ELR (cell line): ENCODE measurements at regions not wholly inside any gene's neighbourhood (a gene's known extent, or its start where the extent isn't known, plus 50 kb on each side); places are given as distances from the start of the nearest gene placed in this dataset.
"Not testable (repeated sequence)": the region's sequence is repeated elsewhere in the genome, so short reads cannot be mapped to it uniquely, and the experiment has no call there.

ENCODE experiments used
- DNase-seq: peaks from one replicate; pipeline ENCODE4 v3.0.0-alpha.2; 2015; ENCODE audit warnings: low read depth

DNA sequence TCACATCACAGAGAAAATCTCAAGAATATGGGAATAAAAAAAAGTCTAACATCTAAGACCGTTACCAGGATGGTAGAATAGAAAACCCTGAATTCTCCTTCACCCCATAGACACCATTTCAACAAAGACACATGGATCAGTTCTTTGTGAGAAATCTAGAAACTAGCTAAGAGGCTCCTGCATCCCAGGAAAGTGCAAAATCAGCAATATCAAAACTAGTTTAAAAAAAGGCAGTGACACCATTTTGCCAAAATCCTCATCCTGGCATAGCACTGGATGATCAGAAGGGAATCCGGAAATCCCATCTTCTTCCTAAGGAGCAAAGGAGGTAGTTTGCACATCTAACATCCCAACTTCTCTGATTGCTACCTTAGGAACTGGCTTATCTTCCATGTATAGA, 88.9 kb upstream of the MAGEE2 start:
- DNase-seq, result no peak

DNA sequence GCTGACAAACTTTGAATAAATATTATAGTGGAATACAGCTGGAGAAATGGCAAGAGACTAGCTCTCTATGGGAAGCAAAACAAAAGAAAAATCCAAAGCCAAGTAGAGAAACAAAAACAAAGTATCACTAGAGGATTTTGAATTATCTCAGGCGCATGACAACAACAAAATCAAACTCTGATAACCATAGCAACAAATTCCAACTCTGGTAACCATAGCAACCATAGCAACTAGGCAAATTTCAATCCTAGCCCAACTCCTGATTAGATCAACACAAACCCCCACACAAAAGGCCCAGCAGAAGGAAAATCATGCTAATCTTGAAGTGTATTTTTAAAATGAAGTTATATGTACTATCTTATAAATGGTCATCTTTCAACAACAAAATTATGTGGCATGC, 98.4 kb upstream of the MAGEE2 start:
- DNase-seq, result no peak

DNA sequence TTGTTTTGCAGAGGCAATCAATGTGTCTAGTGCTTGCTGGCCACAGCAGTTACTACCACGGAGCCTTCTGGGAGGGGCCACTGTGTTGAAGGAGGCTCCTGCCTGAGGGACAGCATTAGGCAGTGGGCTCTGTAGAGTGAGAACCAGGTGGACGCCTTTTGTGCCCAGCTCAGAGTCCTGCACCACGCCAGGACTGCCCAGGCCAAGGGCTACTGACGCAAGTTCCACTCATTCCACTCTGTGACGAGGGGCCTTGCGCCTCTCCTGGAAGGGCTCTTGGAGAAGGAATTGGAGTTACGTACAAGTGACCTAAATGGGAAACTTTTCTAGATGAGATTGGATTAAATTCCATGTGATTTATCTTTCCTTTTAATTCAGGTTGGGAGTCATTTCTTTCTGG, 102.8 kb upstream of the MAGEE2 start:
- DNase-seq, result no peak

DNA sequence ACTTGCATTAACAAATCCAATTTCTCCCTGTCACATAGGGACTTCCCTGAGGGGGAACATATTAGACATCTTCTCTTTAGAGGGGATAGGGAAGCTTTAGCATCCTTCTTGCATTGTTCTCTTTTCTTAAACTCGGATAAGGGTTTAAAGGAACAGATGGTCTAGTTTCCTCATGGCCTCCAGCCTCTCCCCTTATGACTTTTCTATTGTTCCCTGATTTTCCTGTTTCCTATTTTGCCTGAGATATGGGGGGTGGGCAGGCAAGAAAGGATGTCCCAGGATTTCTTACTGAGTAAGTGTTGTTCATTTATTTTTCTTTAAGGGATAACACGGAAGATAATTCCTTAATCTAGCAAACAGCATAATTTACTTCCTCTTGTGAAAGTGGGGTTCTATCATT, 107.7 kb upstream of the MAGEE2 start:
- no peak for DNase-seq

DNA sequence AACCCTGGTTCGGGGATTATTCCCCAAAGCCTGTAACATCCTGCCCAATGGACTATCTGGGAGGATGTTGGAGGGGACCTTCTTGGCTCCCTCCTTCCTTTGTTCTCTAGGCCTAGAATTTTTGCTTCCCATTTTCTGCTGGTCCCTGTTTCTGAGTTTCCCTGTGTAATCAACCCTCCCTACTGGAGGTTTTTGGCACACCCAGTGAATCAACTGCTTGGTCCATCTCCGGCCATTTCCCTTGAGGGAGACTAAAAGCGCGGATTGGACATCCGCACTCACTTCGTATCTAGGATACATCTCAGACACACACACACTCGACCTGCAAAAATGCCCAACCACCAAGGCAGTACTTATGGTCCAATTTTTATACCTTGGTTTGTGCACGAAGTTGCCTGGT, 108.2 kb upstream of the MAGEE2 start:
- no peak for DNase-seq

DNA sequence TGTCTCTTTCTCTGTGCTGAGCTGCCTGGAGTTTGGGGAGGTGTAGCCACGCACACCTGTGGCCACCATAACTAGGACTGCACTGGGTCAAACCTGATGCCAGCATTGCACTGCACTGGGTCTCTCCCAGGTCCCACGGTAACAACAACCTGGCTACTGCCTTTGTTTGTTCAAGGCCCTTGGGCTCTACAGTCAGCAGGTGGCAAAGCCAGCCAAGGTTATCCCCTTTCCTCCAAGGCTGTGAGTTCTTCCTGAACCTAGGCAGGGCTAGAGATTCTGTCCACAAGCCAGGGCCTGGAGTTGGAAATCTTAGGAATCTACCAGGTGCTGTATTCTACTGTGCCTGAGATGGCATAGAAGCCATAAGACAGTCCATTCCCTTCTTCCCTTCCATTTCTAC, 126.7 kb upstream of the MAGEE2 start:
- no peak for DNase-seq

DNA sequence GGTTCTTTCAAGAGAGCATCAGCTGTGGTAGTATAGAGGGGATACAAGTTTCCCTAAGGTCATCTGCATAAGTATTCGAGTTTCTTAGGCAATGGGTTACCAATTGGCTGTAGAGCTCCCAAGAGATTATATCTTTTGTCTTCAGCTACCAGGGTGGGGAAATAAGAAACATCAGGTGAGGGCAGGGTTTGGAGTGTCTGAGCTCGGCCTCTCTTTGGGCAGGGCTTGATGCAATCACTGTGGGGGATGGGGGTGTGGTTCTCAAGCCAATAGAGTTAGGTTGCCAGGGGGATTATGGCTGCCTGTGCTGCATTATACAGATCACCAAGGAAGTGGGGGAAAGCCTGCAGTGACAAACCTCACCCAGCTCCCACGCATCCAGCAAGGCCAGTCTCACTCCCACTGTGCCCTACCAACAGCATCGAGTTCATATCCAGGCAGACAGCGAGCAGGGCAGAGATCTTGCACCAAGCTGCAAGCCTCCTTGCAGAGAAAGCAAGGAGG, 172.1 kb upstream of the MAGEE2 start:
- DNase-seq, result no peak

DNA sequence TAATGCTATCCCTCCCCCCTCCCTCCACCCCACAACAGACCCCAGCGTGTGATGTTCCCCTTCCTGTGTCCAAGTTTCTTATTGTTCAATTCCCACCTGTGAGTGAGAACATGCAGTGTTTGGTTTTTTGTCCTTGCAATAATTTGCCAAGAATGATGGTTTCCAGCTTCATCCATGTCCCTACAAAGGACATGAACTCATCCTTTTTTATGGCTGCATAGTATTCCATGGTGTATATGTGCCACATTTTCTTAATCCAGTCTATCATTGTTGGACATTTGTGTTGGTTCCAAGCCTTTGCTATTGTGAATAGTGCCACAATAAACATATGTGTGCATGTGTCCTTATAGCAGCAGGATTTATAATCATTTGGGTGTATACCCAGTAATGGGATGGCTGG, 176.3 kb upstream of the MAGEE2 start:
- not testable (repeated sequence) for DNase-seq

DNA sequence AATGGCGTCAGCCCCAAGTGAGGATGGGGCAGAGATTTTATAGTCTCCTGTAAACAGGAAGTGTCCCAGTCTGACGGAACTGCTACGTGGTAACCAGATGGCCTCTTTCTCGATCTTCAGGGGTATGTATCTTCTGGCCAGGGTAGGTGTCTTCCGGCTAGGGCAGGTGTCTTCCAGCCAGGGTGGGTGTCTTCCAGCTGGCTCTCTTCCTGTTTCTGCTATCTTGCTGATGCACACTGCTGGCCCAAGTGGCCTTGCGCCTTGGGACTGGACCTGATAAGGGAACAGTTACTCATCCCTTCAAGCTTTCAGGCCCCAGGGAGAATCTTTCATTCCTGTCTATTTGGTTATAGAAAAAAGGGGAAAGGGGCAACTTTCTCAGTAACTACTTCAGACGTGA, 178.7 kb upstream of the MAGEE2 start:
- no peak for DNase-seq

DNA sequence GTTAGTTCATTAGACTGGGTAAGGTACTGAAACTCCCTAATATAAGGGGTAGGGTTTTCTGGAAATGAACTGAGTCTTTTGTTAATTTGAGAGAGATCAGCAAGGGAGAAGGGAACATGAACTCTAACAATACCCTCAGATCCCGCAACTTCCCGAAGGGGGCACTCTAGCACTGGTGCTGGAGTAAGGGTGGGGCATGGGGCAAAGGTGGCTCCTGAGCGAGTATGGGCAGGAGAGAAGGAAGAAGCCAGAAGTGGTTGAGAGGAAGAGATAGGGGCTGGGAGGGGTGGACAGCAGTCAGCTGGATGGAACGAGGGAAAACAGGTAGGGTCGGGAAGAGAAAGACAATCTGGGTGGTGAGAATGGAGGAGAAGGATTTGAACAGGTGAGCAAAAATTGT, 183.2 kb upstream of the MAGEE2 start:
- no peak for DNase-seq

DNA sequence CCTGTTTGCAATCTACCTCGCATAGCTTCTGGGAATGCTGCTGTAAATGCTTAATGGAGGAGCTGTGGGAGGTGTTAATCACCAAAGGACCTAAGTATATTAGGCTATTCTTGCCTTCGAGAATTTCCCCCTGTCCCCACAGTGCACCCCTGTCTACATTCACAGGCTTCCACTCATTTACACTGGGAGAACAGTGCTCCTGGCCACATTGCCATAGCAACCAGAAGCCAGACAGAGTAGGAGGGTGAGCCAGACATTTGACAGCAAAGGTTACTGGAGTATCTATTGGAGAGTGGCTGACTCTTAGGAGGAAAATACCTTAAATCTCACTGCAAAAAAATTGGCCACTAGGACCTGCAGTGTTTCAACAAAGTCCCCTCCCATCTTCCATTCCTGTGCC, 185.9 kb upstream of the PBDC1 start:
- no peak for DNase-seq

DNA sequence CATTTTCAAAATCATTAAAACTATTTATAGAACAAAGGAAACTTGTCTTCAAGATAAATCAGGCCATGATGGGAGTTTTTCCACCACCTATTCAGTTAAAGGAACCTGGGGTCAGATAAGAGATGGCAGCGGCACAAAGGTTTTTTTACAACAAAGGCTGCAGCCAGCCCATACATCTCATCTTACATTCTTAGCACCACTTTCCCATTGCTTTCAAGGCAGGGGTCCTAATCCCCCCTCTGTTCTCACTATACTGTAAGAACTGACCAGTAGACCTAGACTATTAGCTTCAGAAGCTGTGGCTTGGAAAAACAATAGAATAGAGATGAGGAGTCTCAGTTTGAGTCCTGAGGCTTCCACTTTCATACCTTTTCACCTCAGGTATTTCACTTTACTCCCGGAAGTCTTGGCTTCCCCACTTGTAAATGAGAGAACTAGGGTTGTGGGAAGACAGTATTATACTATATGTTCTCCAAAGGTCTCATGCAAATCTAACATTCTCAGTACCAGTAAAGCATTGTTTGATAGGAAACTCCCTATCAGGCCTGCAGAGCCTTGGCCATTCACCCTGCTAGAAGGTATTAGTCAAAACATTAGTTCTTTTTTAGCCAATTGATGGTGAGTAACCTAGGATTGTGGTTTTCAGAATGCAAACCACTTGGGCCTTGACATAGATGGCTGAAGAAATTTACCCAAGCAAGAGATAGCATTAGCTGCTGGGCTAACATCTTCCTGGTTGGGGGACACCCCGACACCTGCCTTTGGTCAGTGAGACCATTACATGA, 182.9 kb upstream of the PBDC1 start:
- no peak for DNase-seq

DNA sequence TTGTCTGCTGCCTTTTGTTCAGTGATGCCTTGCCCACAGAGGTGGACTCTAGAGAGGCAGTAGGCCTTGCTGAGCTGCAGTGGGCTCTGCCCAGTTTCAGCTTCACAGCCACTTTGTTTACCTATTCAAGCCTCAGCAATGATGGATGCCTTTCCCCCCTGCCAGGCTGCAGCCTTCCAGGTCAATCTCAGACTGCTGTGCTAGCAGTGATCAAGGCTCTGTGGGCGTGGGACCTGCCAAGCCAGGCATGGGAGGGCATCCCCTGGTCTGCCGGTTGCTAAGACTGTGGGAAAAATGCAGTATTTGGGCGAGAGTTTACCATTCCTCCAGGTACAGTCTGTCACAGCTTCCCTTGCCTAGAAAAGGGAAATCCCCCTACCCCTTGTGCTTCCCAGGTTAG, 175.2 kb upstream of the PBDC1 start:
- DNase-seq, result no peak

DNA sequence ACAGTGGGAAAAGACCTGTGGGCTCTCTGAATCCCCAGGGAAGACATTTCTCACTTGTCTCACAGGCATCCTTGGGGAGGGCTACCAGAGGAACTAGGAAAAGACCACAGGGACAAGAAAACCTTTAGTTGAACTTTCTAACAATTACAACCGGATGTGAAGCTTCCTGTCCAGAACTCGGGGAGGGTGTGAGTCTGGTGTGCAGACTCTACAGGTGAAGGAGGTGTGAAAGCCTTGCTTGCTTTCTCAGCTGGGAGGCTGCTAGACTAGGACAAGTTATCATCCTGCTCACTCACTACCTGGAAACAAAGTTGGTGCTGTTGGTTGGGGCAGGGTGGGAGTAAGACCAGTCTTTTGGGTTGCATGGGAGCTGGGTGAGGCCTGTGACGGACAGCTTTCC, 158.5 kb upstream of the PBDC1 start:
- no peak for DNase-seq

DNA sequence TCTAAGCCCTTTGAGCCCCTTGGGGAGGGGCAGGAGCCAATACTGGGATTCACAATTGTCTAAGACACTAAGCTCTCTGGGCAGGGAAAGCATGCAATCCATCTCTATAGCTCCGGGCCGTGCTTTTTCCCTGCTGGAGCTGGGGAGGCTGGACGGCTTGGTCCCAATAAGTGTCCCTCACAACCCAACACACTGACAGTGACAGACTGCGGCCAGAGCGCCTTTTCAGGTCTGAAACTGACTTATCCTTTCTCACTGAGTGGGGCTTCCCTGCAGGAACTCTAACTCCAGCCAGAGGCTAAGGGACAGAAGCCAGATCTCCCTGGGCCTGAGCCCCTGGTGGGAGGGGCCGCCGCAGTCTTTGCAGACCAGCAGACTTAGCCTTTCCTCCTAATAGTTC, 146.6 kb upstream of the PBDC1 start:
- no peak for DNase-seq

DNA sequence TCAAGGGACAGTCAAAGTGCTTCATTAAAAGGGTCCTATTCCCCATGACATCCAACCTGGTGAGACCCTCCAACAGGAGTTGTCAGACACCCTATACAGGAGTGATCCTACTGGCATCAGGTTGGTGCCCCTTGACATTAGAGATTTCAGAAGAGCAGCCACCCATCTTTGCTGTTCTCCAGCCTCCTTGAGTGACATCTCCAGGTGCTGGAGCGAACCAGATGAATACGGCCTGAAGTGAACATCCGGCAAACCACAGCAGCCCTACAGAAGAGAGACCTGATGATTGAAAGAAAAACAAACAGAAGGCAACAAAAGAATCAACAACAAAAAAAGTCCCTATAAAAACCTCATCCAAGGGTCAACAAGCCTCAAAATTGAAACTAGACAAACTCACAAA, 146.1 kb upstream of the PBDC1 start:
- no peak for DNase-seq

DNA sequence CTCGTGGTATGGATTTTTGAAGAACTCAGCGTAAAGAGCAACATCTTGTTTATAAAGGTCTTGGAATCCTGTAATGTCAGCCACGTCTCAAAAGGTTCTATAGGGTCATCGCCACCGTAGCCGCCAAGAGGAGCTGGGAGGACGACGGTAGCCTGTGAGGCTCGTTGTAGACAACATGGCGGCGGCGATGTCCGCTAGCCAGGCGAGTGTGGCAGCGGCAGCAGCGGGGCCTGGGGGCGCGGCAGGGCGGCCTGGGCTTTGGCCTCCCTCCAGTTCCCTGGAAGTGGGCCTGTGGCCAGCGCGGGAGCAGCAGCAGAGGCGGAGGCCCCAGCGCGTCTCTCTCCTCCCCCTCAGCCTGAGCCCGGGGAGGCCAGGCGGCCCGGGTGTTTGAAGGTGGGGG, 143.5 kb upstream of the PBDC1 start:
- DNase-seq, result no peak

DNA sequence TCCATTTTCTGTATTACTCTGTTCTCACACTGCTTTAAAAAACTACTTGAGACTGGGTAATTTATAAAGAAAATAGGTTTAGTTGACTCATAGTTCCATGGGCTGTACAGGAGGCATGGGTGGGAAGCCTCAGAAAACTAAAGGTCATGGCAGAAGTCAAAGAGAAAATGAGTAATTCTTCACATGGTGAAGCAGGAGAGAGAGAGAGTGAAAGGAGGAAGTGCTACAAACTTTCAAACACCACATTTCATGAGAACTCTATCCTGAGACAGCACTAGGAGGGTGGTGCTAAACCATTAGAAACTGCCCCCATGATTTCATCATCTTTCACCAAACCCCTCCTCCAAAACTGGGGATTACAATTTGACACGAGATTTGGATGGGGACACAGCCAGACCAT, 108.0 kb upstream of the PBDC1 start:
- DNase-seq, result no peak

DNA sequence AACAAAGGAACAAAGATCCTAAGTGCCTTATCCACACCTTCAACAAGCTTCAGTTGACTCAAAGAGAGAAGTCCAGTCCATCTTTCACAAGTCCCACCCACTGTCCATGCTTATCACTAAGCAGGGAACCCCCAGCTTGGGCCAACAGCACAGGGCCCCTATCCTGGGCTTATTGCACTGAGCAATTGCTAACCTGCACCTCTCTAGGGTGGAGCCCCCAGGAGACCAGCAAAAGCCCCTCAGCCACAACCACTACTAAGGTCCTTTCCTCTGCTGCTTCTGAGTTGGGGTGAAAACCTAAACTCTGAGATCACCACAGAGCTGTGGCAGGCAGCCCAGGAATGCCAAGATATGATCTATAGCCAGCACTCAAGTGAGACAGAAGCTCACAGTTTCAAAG, 96.7 kb upstream of the PBDC1 start:
- DNase-seq, result no peak

DNA sequence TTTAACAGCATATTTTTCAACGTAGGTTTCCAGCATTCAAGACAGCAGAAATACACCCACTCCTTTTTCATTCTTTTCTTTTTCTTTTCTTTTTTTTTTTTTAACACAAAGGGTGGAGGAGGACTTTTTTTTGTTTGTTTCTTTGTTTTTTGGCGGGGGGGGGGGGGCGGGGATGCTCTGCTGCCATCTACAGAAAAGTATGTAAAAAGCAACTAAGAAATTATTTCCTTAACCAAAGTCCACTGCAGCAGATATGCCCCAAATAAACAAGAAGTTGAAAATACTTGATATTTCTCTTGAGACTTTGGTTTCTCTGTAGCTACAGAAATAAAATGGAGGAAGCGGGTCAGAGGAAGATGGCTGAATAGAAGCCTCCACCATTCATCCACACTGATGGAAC, 63.2 kb upstream of the PBDC1 start:
- peak; percentile 0 for DNase-seq
